PC-3 (cell line): ENCODE measurements at regions not wholly inside any gene's neighbourhood (a gene's known extent, or its start where the extent isn't known, plus 50 kb on each side); places are given as distances from the start of the nearest gene placed in this dataset.
"Not testable (repeated sequence)": the region's sequence is repeated elsewhere in the genome, so short reads cannot be mapped to it uniquely, and the experiment has no call there.

Experiments
- CTCF ChIP-seq: fragments of 300-600 bp; sonication (generic); conservative IDR thresholded peaks from 2 replicates; pipeline ENCODE4 v1.5.1; 2017; ENCODE audit warnings: antibody characterized with exemption, low read depth, mild to moderate bottlenecking, low read length
- EZH2 ChIP-seq: fragments of 300-600 bp; sonication (generic); IDR thresholded peaks from one replicate; pipeline ENCODE4 v1.6.1; 2017; ENCODE audit warnings: antibody characterized with exemption, mild to moderate bottlenecking, low read length; ENCODE audit not compliant: unreplicated experiment
- EZH2phosphoT487 ChIP-seq: fragments of 300-600 bp; sonication (generic); IDR thresholded peaks from 2 replicates; pipeline ENCODE4 v1.6.1; 2018; ENCODE audit warnings: mild to moderate bottlenecking, antibody characterized with exemption, low read length, borderline replicate concordance

GRCh38 chr1:60840476-60840875 is 241.9 kb upstream of the NFIA start:
- TF ChIP-seq CTCF, EZH2, EZH2phosphoT487: not testable (repeated sequence)
